WTC11 (cell line): ENCODE measurements at regions not wholly inside any gene's neighbourhood (a gene's known extent, or its start where the extent isn't known, plus 50 kb on each side); places are given as distances from the start of the nearest gene placed in this dataset.

Experiments used
- ATAC-seq: fragments of 200-7000 bp; cut with Tn5 transposase; 2 replicates; pipeline ENCODE4 v1.10.0; 2021; ENCODE audit warnings: mild to moderate bottlenecking, moderate library complexity
- CTCF ChIA-PET: fragments of 300-600 bp; sonication (Branson Sonifier 250); formaldehyde crosslinking; loops from one replicate; lab custom pipeline; 2021; ENCODE audit warnings: antibody characterized with exemption; lab: Charles Lee
- POLR2A ChIA-PET: fragments of 350-600 bp; sonication (Branson Sonifier 250); formaldehyde crosslinking; loops from one replicate; lab custom pipeline; 2021; ENCODE audit warnings: antibody characterized with exemption; lab: Charles Lee
- DNase-seq: peaks from one replicate; pipeline ENCODE4 v3.0.0; 2021; ENCODE audit warnings: low spot score
- H3K27ac Mint-ChIP-seq: 2 replicates; pipeline ENCODE4 v1.8.0; 2021; ENCODE audit warnings: mixed read lengths
- H3K27me3 Mint-ChIP-seq: 2 replicates; pipeline ENCODE4 v1.8.0; 2021; ENCODE audit warnings: low read depth, mild to moderate bottlenecking, moderate library complexity, mixed read lengths
- H3K36me3 Mint-ChIP-seq: 2 replicates; pipeline ENCODE4 v1.8.0; 2021; ENCODE audit warnings: mixed read lengths
- H3K4me1 Mint-ChIP-seq: 2 replicates; pipeline ENCODE4 v1.8.0; 2022; ENCODE audit warnings: mixed read lengths
- H3K4me3 Mint-ChIP-seq: 2 replicates; pipeline ENCODE4 v1.8.0; 2021; ENCODE audit warnings: mild to moderate bottlenecking, moderate library complexity, mixed read lengths
- H3K9me3 Mint-ChIP-seq: 2 replicates; pipeline ENCODE4 v1.8.0; 2021; ENCODE audit warnings: mixed read lengths
- ATF3 ChIP-seq: sonication (generic); formaldehyde crosslinking; conservative IDR thresholded peaks from 2 replicates; pipeline ENCODE4 v1.8.1; 2022; ENCODE audit warnings: mild to moderate bottlenecking, missing genetic modification reagents
- CBFB ChIP-seq: sonication (generic); formaldehyde crosslinking; IDR thresholded peaks from 2 replicates; pipeline ENCODE4 v1.8.1; 2022; ENCODE audit warnings: mild to moderate bottlenecking, low read depth, missing genetic modification reagents
- CTCF ChIP-seq: fragments of 200-600 bp; IDR thresholded peaks from 2 replicates; pipeline ENCODE4 v1.8.0; 2022; ENCODE audit warnings: antibody characterized with exemption
- FOXP1 ChIP-seq: sonication (generic); formaldehyde crosslinking; IDR thresholded peaks from 2 replicates; pipeline ENCODE4 v1.8.0; 2022; ENCODE audit warnings: missing genetic modification reagents, mild to moderate bottlenecking, moderate library complexity, borderline replicate concordance
- GTF2I ChIP-seq: fragments of 250-450 bp; sonication (Bioruptor Pico); conservative IDR thresholded peaks from 2 replicates; pipeline ENCODE4 v1.4.0; 2021; ENCODE audit warnings: mild to moderate bottlenecking
- MXD4 ChIP-seq: fragments of 250-450 bp; sonication (Bioruptor Pico); IDR thresholded peaks from 2 replicates; pipeline ENCODE4 v1.8.0; 2021; ENCODE audit warnings: mild to moderate bottlenecking, moderate library complexity, borderline replicate concordance
- NFE2L1 ChIP-seq: sonication (generic); formaldehyde crosslinking; IDR thresholded peaks from 2 replicates; pipeline ENCODE4 v1.8.1; 2023; ENCODE audit warnings: missing genetic modification reagents
- NFYB ChIP-seq: sonication (generic); formaldehyde crosslinking; conservative IDR thresholded peaks from 2 replicates; pipeline ENCODE4 v1.8.0; 2022; ENCODE audit warnings: low read depth, missing genetic modification reagents
- NR1H2 ChIP-seq: sonication (generic); formaldehyde crosslinking; IDR thresholded peaks from 2 replicates; pipeline ENCODE4 v1.9.0; 2021; ENCODE audit warnings: mild to moderate bottlenecking, moderate library complexity, missing genetic modification reagents
- SMAD3 ChIP-seq: sonication (generic); formaldehyde crosslinking; IDR thresholded peaks from 2 replicates; pipeline ENCODE4 v1.8.0; 2022; ENCODE audit warnings: missing genetic modification reagents, mild to moderate bottlenecking, borderline replicate concordance
- TCF7 ChIP-seq: sonication (generic); formaldehyde crosslinking; IDR thresholded peaks from 2 replicates; pipeline ENCODE4 v1.8.0; 2022; ENCODE audit warnings: mild to moderate bottlenecking, low read depth, missing genetic modification reagents, moderate library complexity
- ZNF219 ChIP-seq: sonication (generic); formaldehyde crosslinking; IDR thresholded peaks from 2 replicates; pipeline ENCODE4 v1.8.0; 2023; ENCODE audit warnings: missing genetic modification reagents, mild to moderate bottlenecking, borderline replicate concordance
- ZNF232 ChIP-seq: sonication (generic); formaldehyde crosslinking; IDR thresholded peaks from 2 replicates; pipeline ENCODE4 v1.8.0; 2022; ENCODE audit warnings: mild to moderate bottlenecking, missing genetic modification reagents
- ZNF263 ChIP-seq: sonication (generic); formaldehyde crosslinking; IDR thresholded peaks from 2 replicates; pipeline ENCODE4 v1.8.1; 2022; ENCODE audit warnings: low read depth, mild to moderate bottlenecking, moderate library complexity, missing genetic modification reagents
- ZNF317 ChIP-seq: sonication (generic); formaldehyde crosslinking; IDR thresholded peaks from 2 replicates; pipeline ENCODE4 v1.8.1; 2023; ENCODE audit warnings: low read depth, mild to moderate bottlenecking, moderate library complexity, missing genetic modification reagents, borderline replicate concordance
- ZNF532 ChIP-seq: fragments of 250-450 bp; sonication (Bioruptor Pico); IDR thresholded peaks from 2 replicates; pipeline ENCODE4 v1.9.0; 2021; ENCODE audit warnings: mild to moderate bottlenecking, borderline replicate concordance
- TF ChIP-seq, protein P1 (sequence below): sonication (generic); formaldehyde crosslinking; IDR thresholded peaks from 2 replicates; pipeline ENCODE4 v1.8.0; 2022; ENCODE audit warnings: missing genetic modification reagents
- TF ChIP-seq, protein P2 (sequence below): sonication (generic); formaldehyde crosslinking; IDR thresholded peaks from 2 replicates; pipeline ENCODE4 v1.8.1; 2023; ENCODE audit warnings: mild to moderate bottlenecking, missing genetic modification reagents, moderate library complexity
- TF ChIP-seq, protein P3 (sequence below): sonication (generic); formaldehyde crosslinking; IDR thresholded peaks from 2 replicates; pipeline ENCODE4 v1.8.0; 2023; ENCODE audit warnings: missing genetic modification reagents
- TF ChIP-seq, protein P4 (sequence below): sonication (generic); formaldehyde crosslinking; IDR thresholded peaks from 2 replicates; pipeline ENCODE4 v1.8.1; 2022; ENCODE audit warnings: missing genetic modification reagents, borderline replicate concordance

DNA sequence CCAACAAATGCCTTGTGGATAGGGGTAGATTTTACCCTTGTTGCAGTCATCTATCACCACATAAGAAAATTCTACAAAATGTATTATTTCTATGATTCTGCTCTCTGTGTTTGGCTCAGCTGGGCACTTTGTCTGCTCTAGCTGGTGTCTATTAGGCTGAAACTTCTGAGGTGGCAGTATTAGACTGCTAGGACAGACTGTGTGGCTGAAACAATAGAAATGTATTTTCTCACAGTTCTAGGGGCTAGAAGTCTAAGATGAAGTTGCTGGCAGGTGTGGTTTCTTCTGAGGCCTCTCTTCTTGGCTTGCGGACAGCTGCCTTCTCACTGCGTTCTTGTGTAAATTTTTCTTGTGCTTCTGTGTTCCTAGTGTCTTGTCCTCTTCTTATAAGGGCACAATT is 1139.6 kb upstream of the LRRTM3 start:
- CTCF ChIA-PET, result no interaction called here
- H3K9me3 Mint-ChIP-seq, result no peaks in the 10 kb centered on the region; the same call in 1 of the 2 replicates
- no peak for DNase-seq
- no peak for ATAC-seq
- no peak overlapping the region for H3K27ac Mint-ChIP-seq
- POLR2A ChIA-PET, result no interaction called here
- no peak overlapping the region for H3K4me3 Mint-ChIP-seq
- no peaks in the 10 kb centered on the region for H3K27me3 Mint-ChIP-seq
- no peaks in the 10 kb centered on the region for H3K36me3 Mint-ChIP-seq
- H3K4me1 Mint-ChIP-seq, result no peaks in the 10 kb centered on the region; the same call in 1 of the 2 replicates
- no peak for TF ChIP-seq NR1H2 (CRISPR knock-in tag)
- TF ChIP-seq CBFB (CRISPR knock-in tag), result no peak
- TF ChIP-seq, protein P1, sequence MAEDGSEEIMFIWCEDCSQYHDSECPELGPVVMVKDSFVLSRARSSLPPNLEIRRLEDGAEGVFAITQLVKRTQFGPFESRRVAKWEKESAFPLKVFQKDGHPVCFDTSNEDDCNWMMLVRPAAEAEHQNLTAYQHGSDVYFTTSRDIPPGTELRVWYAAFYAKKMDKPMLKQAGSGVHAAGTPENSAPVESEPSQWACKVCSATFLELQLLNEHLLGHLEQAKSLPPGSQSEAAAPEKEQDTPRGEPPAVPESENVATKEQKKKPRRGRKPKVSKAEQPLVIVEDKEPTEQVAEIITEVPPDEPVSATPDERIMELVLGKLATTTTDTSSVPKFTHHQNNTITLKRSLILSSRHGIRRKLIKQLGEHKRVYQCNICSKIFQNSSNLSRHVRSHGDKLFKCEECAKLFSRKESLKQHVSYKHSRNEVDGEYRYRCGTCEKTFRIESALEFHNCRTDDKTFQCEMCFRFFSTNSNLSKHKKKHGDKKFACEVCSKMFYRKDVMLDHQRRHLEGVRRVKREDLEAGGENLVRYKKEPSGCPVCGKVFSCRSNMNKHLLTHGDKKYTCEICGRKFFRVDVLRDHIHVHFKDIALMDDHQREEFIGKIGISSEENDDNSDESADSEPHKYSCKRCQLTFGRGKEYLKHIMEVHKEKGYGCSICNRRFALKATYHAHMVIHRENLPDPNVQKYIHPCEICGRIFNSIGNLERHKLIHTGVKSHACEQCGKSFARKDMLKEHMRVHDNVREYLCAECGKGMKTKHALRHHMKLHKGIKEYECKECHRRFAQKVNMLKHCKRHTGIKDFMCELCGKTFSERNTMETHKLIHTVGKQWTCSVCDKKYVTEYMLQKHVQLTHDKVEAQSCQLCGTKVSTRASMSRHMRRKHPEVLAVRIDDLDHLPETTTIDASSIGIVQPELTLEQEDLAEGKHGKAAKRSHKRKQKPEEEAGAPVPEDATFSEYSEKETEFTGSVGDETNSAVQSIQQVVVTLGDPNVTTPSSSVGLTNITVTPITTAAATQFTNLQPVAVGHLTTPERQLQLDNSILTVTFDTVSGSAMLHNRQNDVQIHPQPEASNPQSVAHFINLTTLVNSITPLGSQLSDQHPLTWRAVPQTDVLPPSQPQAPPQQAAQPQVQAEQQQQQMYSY (CRISPR knock-in tag), result no peak
- no peak for TF ChIP-seq ZNF263 (CRISPR knock-in tag)
- TF ChIP-seq, protein P2, sequence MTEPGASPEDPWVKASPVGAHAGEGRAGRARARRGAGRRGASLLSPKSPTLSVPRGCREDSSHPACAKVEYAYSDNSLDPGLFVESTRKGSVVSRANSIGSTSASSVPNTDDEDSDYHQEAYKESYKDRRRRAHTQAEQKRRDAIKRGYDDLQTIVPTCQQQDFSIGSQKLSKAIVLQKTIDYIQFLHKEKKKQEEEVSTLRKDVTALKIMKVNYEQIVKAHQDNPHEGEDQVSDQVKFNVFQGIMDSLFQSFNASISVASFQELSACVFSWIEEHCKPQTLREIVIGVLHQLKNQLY (CRISPR knock-in tag), result no peak
- TF ChIP-seq ATF3 (CRISPR knock-in tag), result no peak
- no peak for TF ChIP-seq ZNF219 (CRISPR knock-in tag)
- TF ChIP-seq SMAD3, result no peak
- no peak for TF ChIP-seq FOXP1 (CRISPR knock-in tag)

DNA sequence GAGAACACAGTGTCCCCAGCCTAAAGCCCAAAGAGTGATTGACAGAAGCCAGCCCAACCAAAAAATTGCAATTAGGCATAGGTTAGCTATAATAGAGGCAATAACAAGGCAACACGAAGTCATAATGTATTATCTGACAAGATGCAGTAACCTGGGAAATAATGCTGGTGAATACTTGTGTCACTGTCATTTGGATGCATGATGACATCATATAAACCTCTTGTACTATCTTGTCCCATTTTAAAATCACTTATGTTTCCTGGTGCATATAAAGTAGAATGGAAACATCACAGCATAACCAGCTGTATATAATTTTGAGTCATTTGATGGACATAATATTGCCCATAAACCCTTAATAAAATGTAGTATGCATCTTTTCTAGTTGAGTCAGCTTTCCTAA is 1138.3 kb upstream of the LRRTM3 start:
- no peaks in the 10 kb centered on the region; the same call in 1 of the 2 replicates for H3K9me3 Mint-ChIP-seq
- H3K4me3 Mint-ChIP-seq, result no peak overlapping the region
- H3K36me3 Mint-ChIP-seq, result no peaks in the 10 kb centered on the region
- H3K4me1 Mint-ChIP-seq, result peaks cover 5% of the 10 kb centered on the region
- CTCF ChIA-PET, result no interaction called here
- TF ChIP-seq ATF3 (CRISPR knock-in tag) (no peak), CTCF (no peak), TCF7 (no peak), GTF2I (CRISPR knock-in tag) (no peak), ZNF532 (CRISPR knock-in tag) (no peak), ZNF232 (CRISPR knock-in tag) (no peak), NFYB (CRISPR knock-in tag) (no peak), NFE2L1 (CRISPR knock-in tag) (no peak), MXD4 (no peak), ZNF317 (CRISPR knock-in tag) (no peak)
- TF ChIP-seq, protein P3, sequence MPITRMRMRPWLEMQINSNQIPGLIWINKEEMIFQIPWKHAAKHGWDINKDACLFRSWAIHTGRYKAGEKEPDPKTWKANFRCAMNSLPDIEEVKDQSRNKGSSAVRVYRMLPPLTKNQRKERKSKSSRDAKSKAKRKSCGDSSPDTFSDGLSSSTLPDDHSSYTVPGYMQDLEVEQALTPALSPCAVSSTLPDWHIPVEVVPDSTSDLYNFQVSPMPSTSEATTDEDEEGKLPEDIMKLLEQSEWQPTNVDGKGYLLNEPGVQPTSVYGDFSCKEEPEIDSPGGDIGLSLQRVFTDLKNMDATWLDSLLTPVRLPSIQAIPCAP (CRISPR knock-in tag), result no peak
- TF ChIP-seq, protein P4, sequence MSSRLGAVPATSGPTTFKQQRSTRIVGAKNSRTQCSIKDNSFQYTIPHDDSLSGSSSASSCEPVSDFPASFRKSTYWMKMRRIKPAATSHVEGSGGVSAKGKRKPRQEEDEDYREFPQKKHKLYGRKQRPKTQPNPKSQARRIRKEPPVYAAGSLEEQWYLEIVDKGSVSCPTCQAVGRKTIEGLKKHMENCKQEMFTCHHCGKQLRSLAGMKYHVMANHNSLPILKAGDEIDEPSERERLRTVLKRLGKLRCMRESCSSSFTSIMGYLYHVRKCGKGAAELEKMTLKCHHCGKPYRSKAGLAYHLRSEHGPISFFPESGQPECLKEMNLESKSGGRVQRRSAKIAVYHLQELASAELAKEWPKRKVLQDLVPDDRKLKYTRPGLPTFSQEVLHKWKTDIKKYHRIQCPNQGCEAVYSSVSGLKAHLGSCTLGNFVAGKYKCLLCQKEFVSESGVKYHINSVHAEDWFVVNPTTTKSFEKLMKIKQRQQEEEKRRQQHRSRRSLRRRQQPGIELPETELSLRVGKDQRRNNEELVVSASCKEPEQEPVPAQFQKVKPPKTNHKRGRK, result no peak
- TF ChIP-seq, all 79 proteins: peak for 0
- H3K27ac Mint-ChIP-seq, result no peak overlapping the region
- no peaks in the 10 kb centered on the region for H3K27me3 Mint-ChIP-seq
- POLR2A ChIA-PET, result no interaction called here
- DNase-seq (no peak), ATAC-seq (no peak)
